HepG2 (cell line): ENCODE measurements at regions not wholly inside any gene's neighbourhood (a gene's known extent, or its start where the extent isn't known, plus 50 kb on each side); places are given as distances from the start of the nearest gene placed in this dataset.

ENCODE experiments used
- ATAC-seq: fragments of 200-7000 bp; cut with Tn5 transposase; 3 replicates; pipeline ENCODE4 v1.9.1; 2020; ENCODE audit warnings: mild to moderate bottlenecking, moderate library complexity
- BruUV-seq: library from RNA; stranded (reverse); fragments of 400-500 nt; replicated peaks from 2 replicates; lab custom pipeline; 2021; lab: Mats Ljungman, UMichigan
- CTCF ChIA-PET: fragments of 300-600 bp; formaldehyde crosslinking; extraction: SDS; loops from one replicate; lab custom pipeline; 2021; ENCODE audit warnings: low total read pairs, inconsistent platforms, low intra/inter-chr PET ratio; lab: Yijun Ruan, JAX
- POLR2A ChIA-PET: fragments of 350-600 bp; sonication (Branson Sonifier 250); formaldehyde crosslinking; loops from one replicate; lab custom pipeline; 2020; ENCODE audit warnings: antibody characterized with exemption, inconsistent platforms; lab: Yijun Ruan, JAX
- DNase-seq: peaks from one replicate; pipeline ENCODE4 v3.0.0-alpha.2; 2015; ENCODE audit warnings: low spot score
- FAIRE-seq: peaks from 3 replicates; lab custom pipeline; 2011; peaks lifted over from hg19 to GRCh38; lab: Jason Lieb, UNC
- H2AFZ ChIP-seq: one replicate; pipeline ENCODE4 v1.6.1; 2011; ENCODE audit warnings: low read length, inconsistent platforms
- H3K27ac ChIP-seq: fragments of 300-600 bp; 3 replicates; pipeline ENCODE4 v1.8.0; 2011; ENCODE audit warnings: mixed run types, mild to moderate bottlenecking, mixed read lengths, low read length, inconsistent platforms; ENCODE audit not compliant: insufficient read depth; ENCODE audit errors: extremely low read length
- H3K27me3 ChIP-seq, 2 experiments: fragments of 200-600 bp in 1 of 2; 2 replicates in 1 of 2; 3 replicates in 1 of 2; pipeline versions ENCODE4 v1.6.0 to v1.8.0; 2011; ENCODE audit warnings: low read length in 2 of 2, mild to moderate bottlenecking in 2 of 2, moderate library complexity in 2 of 2, inconsistent platforms in 1 of 2; ENCODE audit not compliant: insufficient read depth in 2 of 2, control insufficient read depth in 1 of 2
- H3K36me3 ChIP-seq, 2 experiments: fragments of 200-600 bp in 1 of 2; replicated peaks in 1 of 2; 2 replicates in 1 of 2; 3 replicates in 1 of 2; pipeline versions ENCODE4 v1.5.1 to v1.8.0; 2011; ENCODE audit warnings: low read length in 2 of 2, inconsistent platforms in 1 of 2; ENCODE audit not compliant: insufficient read depth in 2 of 2, control insufficient read depth in 1 of 2
- H3K4me1 ChIP-seq: 2 replicates; pipeline ENCODE4 v1.5.1; 2012; ENCODE audit warnings: low read length, inconsistent platforms; ENCODE audit not compliant: insufficient read depth
- H3K4me2 ChIP-seq: 2 replicates; pipeline ENCODE4 v1.6.0; 2011; ENCODE audit warnings: low read depth, low read length, inconsistent platforms
- H3K4me3 ChIP-seq, 3 experiments: fragments of 200-600 bp in 1 of 3; sonication (generic), shearing (Covaris generic) in 1 of 3; replicated peaks in 1 of 3; 2 replicates each; pipeline ENCODE4 v1.5.1; 2011 to 2016; ENCODE audit warnings: low read length in 3 of 3, inconsistent platforms in 2 of 3, low read depth in 2 of 3, mild to moderate bottlenecking in 2 of 3, control low read depth in 1 of 3, mixed read lengths in 1 of 3; ENCODE audit not compliant: insufficient read depth in 1 of 3
- H3K79me2 ChIP-seq: one replicate; pipeline ENCODE4 v1.6.1; 2011; ENCODE audit warnings: low read length, inconsistent platforms; ENCODE audit not compliant: insufficient read depth
- H3K9ac ChIP-seq: 2 replicates; pipeline ENCODE4 v1.6.0; 2011; ENCODE audit warnings: mild to moderate bottlenecking, low read depth, low read length, inconsistent platforms; ENCODE audit not compliant: insufficient read depth
- H3K9me3 ChIP-seq: 2 replicates; pipeline ENCODE4 v1.5.1; 2012; ENCODE audit warnings: mild to moderate bottlenecking, low read length
- H4K20me1 ChIP-seq: 2 replicates; pipeline ENCODE4 v1.6.0; 2011; ENCODE audit warnings: inconsistent platforms, mild to moderate bottlenecking, low read length, moderate library complexity; ENCODE audit not compliant: insufficient read depth
- ATF2 ChIP-seq: sonication (generic); formaldehyde crosslinking; IDR thresholded peaks from 2 replicates; pipeline ENCODE4 v1.4.0; 2020; ENCODE audit warnings: missing genetic modification reagents
- BCL6 ChIP-seq: IDR thresholded peaks from 2 replicates; pipeline ENCODE4 v1.6.1; 2016; ENCODE audit warnings: missing genetic modification reagents, missing compliant biosample characterization
- HCFC1 ChIP-seq: fragments of 150-350 bp; IDR thresholded peaks from 2 replicates; pipeline ENCODE4 v1.6.1; 2014; ENCODE audit warnings: low read depth, low read length
- MTERF4 ChIP-seq: sonication (generic); formaldehyde crosslinking; IDR thresholded peaks from 2 replicates; pipeline ENCODE4 v1.8.0; 2023; ENCODE audit warnings: mild to moderate bottlenecking, missing genetic modification reagents
- NFAT5 ChIP-seq: sonication (generic); formaldehyde crosslinking; IDR thresholded peaks from 2 replicates; pipeline ENCODE4 v1.4.0; 2020; ENCODE audit warnings: missing genetic modification reagents
- PHF8 ChIP-seq: sonication (generic); formaldehyde crosslinking; IDR thresholded peaks from 2 replicates; pipeline ENCODE4 v1.5.0; 2020; ENCODE audit warnings: missing genetic modification reagents
- RARG ChIP-seq: sonication (generic); formaldehyde crosslinking; IDR thresholded peaks from 2 replicates; pipeline ENCODE4 v1.4.0; 2020; ENCODE audit warnings: low read depth, mild to moderate bottlenecking, missing genetic modification reagents
- SP2 ChIP-seq: sonication (generic); formaldehyde crosslinking; IDR thresholded peaks from 2 replicates; pipeline ENCODE4 v1.5.1; 2020; ENCODE audit warnings: mild to moderate bottlenecking, missing genetic modification reagents
- TEAD3 ChIP-seq: optimal IDR thresholded peaks from 2 replicates; pipeline ENCODE3; 2016; ENCODE audit warnings: borderline replicate concordance
- ZFP82 ChIP-seq: sonication (generic); formaldehyde crosslinking; IDR thresholded peaks from 2 replicates; pipeline ENCODE4 v1.5.1; 2020; ENCODE audit warnings: mild to moderate bottlenecking, missing genetic modification reagents, borderline replicate concordance
- ZNF275 ChIP-seq: sonication (generic); formaldehyde crosslinking; IDR thresholded peaks from 2 replicates; pipeline ENCODE4 v1.8.0; 2022; ENCODE audit warnings: missing genetic modification reagents, mild to moderate bottlenecking, inconsistent platforms, borderline replicate concordance
- ZNF33B ChIP-seq: sonication (generic); formaldehyde crosslinking; IDR thresholded peaks from 2 replicates; pipeline ENCODE4 v1.5.1; 2020; ENCODE audit warnings: mild to moderate bottlenecking, missing genetic modification reagents
- ZNF556 ChIP-seq: sonication (generic); formaldehyde crosslinking; IDR thresholded peaks from 2 replicates; pipeline ENCODE4 v1.4.0; 2020; ENCODE audit warnings: mild to moderate bottlenecking, missing genetic modification reagents, borderline replicate concordance
- WGBS: methylation state at CpG from one replicate; pipeline ENCODE4 v1.1.6; 2017; ENCODE audit warnings: low lambda C conversion rate; 5-methylcytosine and 5-hydroxymethylcytosine counted together
- in situ Hi-C: cut with HindIII; loops from 2 replicates; pipeline ENCODE4 v1.10.0; 2017; ENCODE audit warnings: low pct_unique_long_range_greater_than_20kb; ENCODE audit not compliant: extremely low pct_ligation_motif_present
- intact Hi-C: fragments of 100-400 bp; cut with micrococcal nuclease; formaldehyde crosslinking; loops from one replicate; pipeline ENCODE4 v1.10.0; 2022; ENCODE audit not compliant: unreplicated experiment

GRCh38 chr10:78857193-78857592 lies 211.6 kb upstream of the ZMIZ1 start:
- Histone ChIP-seq H3K4me3 (no peak overlapping the region), H3K4me2 (no peak overlapping the region), H3K27ac (no peak overlapping the region), H3K27me3 (peaks cover 1 to 14% of the 10 kb centered on the region in 2 experiments; a peak in 4 of 5 replicates), H3K4me1 (peaks cover 12% of the 10 kb centered on the region), H3K79me2 (no peaks in the 10 kb centered on the region), H3K36me3 (no peaks in the 10 kb centered on the region), H2AFZ (no peak overlapping the region), H4K20me1 (no peaks in the 10 kb centered on the region), H3K9ac (no peak overlapping the region), H3K9me3 (no peaks in the 10 kb centered on the region)
- 43% methylated on average over 3 of the region's 3 CpGs for WGBS
- POLR2A ChIA-PET, result no interaction called here
- FAIRE-seq, result no peak
- no TSS peak for BruUV-seq
- in situ Hi-C loops, result no loop called here
- intact Hi-C loops, result no loop called here
- DNase-seq, result no peak
- CTCF ChIA-PET, result no interaction called here
- no peak for ATAC-seq
- no peak for TF ChIP-seq ZNF275
- TF ChIP-seq SP2, result no peak
- TF ChIP-seq MTERF4, result no peak
- no peak for TF ChIP-seq ATF2 (CRISPR knock-in tag)
- no peak for TF ChIP-seq ZNF556
- TF ChIP-seq BCL6 (CRISPR knock-in tag), result no peak
- TF ChIP-seq TEAD3, result no peak
- TF ChIP-seq PHF8, result no peak
- TF ChIP-seq HCFC1, result no peak
- TF ChIP-seq RARG (CRISPR knock-in tag), result no peak
- TF ChIP-seq ZFP82 (CRISPR knock-in tag), result no peak
- TF ChIP-seq NFAT5 (CRISPR knock-in tag), result no peak
- no peak for TF ChIP-seq ZNF33B (CRISPR knock-in tag)
